IMR-90 (cell line): ENCODE measurements at regions not wholly inside any gene's neighbourhood (a gene's known extent, or its start where the extent isn't known, plus 50 kb on each side); places are given as distances from the start of the nearest gene placed in this dataset.

Experiments used
- CEBPB ChIP-seq: IDR thresholded peaks from 2 replicates; pipeline ENCODE4 v1.6.1; 2012; ENCODE audit warnings: low read depth, low read length, improper control_type of control experiment
- CTCF ChIP-seq: conservative IDR thresholded peaks from 2 replicates; pipeline ENCODE4 v1.5.1; 2012; ENCODE audit warnings: mild to moderate bottlenecking, low read depth, low read length, improper control_type of control experiment
- MAFK ChIP-seq: IDR thresholded peaks from 2 replicates; pipeline ENCODE4 v1.6.1; 2012; ENCODE audit warnings: low read depth, low read length, improper control_type of control experiment

GRCh38 chr9:87333802-87334201 is 163.9 kb upstream of the DAPK1 start:
- TF ChIP-seq CTCF, result no peak
- TF ChIP-seq MAFK, result no peak
- no peak for TF ChIP-seq CEBPB
